ENCODE measurements at regions not wholly inside any gene's neighbourhood (a gene's known extent, or its start where the extent isn't known, plus 50 kb on each side); places are given as distances from the start of the nearest gene placed in this dataset.

GRCh38 chr7:53603461-53603860 lies 568.0 kb downstream of the POM121L12 start:
- TF ChIP-seq, protein P1, sequence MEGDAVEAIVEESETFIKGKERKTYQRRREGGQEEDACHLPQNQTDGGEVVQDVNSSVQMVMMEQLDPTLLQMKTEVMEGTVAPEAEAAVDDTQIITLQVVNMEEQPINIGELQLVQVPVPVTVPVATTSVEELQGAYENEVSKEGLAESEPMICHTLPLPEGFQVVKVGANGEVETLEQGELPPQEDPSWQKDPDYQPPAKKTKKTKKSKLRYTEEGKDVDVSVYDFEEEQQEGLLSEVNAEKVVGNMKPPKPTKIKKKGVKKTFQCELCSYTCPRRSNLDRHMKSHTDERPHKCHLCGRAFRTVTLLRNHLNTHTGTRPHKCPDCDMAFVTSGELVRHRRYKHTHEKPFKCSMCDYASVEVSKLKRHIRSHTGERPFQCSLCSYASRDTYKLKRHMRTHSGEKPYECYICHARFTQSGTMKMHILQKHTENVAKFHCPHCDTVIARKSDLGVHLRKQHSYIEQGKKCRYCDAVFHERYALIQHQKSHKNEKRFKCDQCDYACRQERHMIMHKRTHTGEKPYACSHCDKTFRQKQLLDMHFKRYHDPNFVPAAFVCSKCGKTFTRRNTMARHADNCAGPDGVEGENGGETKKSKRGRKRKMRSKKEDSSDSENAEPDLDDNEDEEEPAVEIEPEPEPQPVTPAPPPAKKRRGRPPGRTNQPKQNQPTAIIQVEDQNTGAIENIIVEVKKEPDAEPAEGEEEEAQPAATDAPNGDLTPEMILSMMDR (IDR thresholded peaks at IDR 0.05 in 8 of 11, conservative IDR thresholded peaks at IDR 0.05 in 3 of 11) = no peak
- no peak for TF ChIP-seq POLR2AphosphoS5 (IDR thresholded peaks at IDR 0.05)

Measured in spleen (tissue), 7 donors.